MCF 10A (cell line): ENCODE measurements at regions not wholly inside any gene's neighbourhood (a gene's known extent, or its start where the extent isn't known, plus 50 kb on each side); places are given as distances from the start of the nearest gene placed in this dataset.

Experiments used
- BruUV-seq: library from RNA; stranded (reverse); fragments of 400-500 nt; replicated peaks from 2 replicates; lab custom pipeline; 2021; lab: Mats Ljungman, UMichigan
- CTCF ChIA-PET: fragments of 300-600 bp; sonication (Branson Sonifier 250); formaldehyde crosslinking; extraction: SDS; loops from one replicate; lab custom pipeline; 2021; ENCODE audit warnings: antibody characterized with exemption, inconsistent platforms; lab: Yijun Ruan, JAX
- POLR2A ChIA-PET: fragments of 300-600, 350-650 bp; sonication (Branson Sonifier 250); formaldehyde crosslinking; extraction: SDS; loops from one replicate; lab custom pipeline; 2020; ENCODE audit warnings: antibody characterized with exemption, inconsistent platforms; lab: Yijun Ruan, JAX
- DNase-seq: peaks from one replicate; pipeline ENCODE4 v3.0.0-alpha.2; 2018; ENCODE audit not compliant: unreplicated experiment
- H3K27ac Mint-ChIP-seq: one replicate; pipeline ENCODE4 v1.8.0; 2022; ENCODE audit warnings: mild to moderate bottlenecking, low read depth, mixed read lengths; ENCODE audit not compliant: unreplicated experiment
- H3K27me3 Mint-ChIP-seq: one replicate; pipeline ENCODE4 v1.8.0; 2022; ENCODE audit warnings: mixed read lengths; ENCODE audit not compliant: insufficient read depth, unreplicated experiment
- H3K36me3 Mint-ChIP-seq: one replicate; pipeline ENCODE4 v1.8.0; 2022; ENCODE audit warnings: mild to moderate bottlenecking, moderate library complexity, mixed read lengths; ENCODE audit not compliant: insufficient read depth, unreplicated experiment
- H3K4me1 Mint-ChIP-seq: one replicate; pipeline ENCODE4 v1.8.0; 2022; ENCODE audit warnings: mixed read lengths; ENCODE audit not compliant: insufficient read depth, unreplicated experiment
- H3K4me3 Mint-ChIP-seq: one replicate; pipeline ENCODE4 v1.8.0; 2022; ENCODE audit warnings: mild to moderate bottlenecking, moderate library complexity, mixed read lengths; ENCODE audit not compliant: unreplicated experiment
- H3K9me3 Mint-ChIP-seq: one replicate; pipeline ENCODE4 v1.8.0; 2022; ENCODE audit warnings: mixed read lengths; ENCODE audit not compliant: unreplicated experiment
- intact Hi-C: fragments of 100-400 bp; cut with micrococcal nuclease; formaldehyde crosslinking; loops from 2 replicates; pipeline ENCODE4 v1.14.1; 2022
- TF ChIP-seq, protein P1 (sequence below): fragments of 200-600 bp; IDR thresholded peaks from one replicate; pipeline ENCODE4 v1.8.0; 2022; ENCODE audit warnings: antibody characterized with exemption, mild to moderate bottlenecking; ENCODE audit not compliant: unreplicated experiment

DNA sequence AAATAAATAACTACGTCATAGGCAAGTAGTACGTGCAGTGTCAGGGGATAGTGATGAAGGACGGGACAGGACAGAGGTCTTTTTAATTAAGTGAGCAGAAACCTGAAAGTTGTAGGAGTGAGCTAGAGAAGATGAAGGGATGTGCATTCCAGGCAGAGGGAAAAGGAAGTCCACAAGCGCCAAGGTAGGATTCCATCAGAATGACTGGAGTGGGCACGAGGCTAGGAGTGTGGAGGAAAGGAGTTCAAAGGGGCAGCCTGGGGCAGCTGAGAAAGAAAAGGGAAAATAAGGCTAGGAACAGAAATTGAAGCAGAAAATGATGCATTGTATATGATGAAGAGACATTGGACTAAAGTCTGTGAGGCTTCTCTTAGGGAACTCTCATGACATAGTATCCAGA, 192.2 kb upstream of the TLL1 start:
- TF ChIP-seq, protein P1, sequence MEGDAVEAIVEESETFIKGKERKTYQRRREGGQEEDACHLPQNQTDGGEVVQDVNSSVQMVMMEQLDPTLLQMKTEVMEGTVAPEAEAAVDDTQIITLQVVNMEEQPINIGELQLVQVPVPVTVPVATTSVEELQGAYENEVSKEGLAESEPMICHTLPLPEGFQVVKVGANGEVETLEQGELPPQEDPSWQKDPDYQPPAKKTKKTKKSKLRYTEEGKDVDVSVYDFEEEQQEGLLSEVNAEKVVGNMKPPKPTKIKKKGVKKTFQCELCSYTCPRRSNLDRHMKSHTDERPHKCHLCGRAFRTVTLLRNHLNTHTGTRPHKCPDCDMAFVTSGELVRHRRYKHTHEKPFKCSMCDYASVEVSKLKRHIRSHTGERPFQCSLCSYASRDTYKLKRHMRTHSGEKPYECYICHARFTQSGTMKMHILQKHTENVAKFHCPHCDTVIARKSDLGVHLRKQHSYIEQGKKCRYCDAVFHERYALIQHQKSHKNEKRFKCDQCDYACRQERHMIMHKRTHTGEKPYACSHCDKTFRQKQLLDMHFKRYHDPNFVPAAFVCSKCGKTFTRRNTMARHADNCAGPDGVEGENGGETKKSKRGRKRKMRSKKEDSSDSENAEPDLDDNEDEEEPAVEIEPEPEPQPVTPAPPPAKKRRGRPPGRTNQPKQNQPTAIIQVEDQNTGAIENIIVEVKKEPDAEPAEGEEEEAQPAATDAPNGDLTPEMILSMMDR = no peak
- Mint-ChIP-seq H3K27ac (peak overlapping the region; percentile 39), H3K36me3 (no peaks in the 10 kb centered on the region), H3K27me3 (no peaks in the 10 kb centered on the region), H3K4me1 (peaks cover 30% of the 10 kb centered on the region), H3K9me3 (peaks cover 12% of the 10 kb centered on the region), H3K4me3 (no peak overlapping the region)
- intact Hi-C loops = no loop called here
- no peak for DNase-seq
- CTCF ChIA-PET = interaction anchor here (0.6 to 1.6 kb wide), 2 partner anchors 10 to 284 kb away, joined by 3 to 4 read pairs; no protein-coding TSS in a partner anchor
- no TSS peak for BruUV-seq
- POLR2A ChIA-PET = interaction anchor here (3.5 kb wide), 1 partner anchor 9 kb away, joined by 16 read pairs; no protein-coding TSS in a partner anchor

DNA sequence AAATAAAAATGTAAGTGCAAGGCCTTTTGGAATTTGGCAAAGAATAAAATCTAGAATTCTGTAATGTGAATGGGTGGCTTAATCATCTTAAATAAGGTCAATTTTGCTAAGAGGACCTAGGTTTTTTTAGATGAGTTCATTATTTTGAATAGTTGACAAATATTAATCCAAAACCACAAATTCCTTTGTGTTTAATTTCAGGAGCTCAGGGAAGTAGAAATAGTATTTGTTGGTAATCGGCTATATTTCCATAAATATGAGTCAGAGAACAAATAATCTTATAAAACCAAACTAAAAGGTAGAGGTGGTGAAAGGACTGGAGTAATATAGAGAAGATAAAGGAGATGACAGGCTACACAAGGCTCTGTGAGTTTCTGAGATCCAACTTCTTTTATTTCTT, 190.4 kb upstream of the TLL1 start:
- peaks cover 12% of the 10 kb centered on the region for H3K9me3 Mint-ChIP-seq
- ChIA-PET CTCF (no interaction called here), POLR2A (interaction anchor here (1.0 to 3.5 kb wide), 2 partner anchors 11 to 189 kb away, joined by 3 to 16 read pairs; no protein-coding TSS in a partner anchor)
- BruUV-seq = no TSS peak
- intact Hi-C loops = no loop called here
- H3K27me3 Mint-ChIP-seq = no peaks in the 10 kb centered on the region
- H3K4me3 Mint-ChIP-seq = no peak overlapping the region
- DNase-seq = no peak
- H3K36me3 Mint-ChIP-seq = no peaks in the 10 kb centered on the region
- peak overlapping the region; percentile 93 for H3K27ac Mint-ChIP-seq
- TF ChIP-seq, protein P1 = no peak
- peaks cover 30% of the 10 kb centered on the region for H3K4me1 Mint-ChIP-seq

DNA sequence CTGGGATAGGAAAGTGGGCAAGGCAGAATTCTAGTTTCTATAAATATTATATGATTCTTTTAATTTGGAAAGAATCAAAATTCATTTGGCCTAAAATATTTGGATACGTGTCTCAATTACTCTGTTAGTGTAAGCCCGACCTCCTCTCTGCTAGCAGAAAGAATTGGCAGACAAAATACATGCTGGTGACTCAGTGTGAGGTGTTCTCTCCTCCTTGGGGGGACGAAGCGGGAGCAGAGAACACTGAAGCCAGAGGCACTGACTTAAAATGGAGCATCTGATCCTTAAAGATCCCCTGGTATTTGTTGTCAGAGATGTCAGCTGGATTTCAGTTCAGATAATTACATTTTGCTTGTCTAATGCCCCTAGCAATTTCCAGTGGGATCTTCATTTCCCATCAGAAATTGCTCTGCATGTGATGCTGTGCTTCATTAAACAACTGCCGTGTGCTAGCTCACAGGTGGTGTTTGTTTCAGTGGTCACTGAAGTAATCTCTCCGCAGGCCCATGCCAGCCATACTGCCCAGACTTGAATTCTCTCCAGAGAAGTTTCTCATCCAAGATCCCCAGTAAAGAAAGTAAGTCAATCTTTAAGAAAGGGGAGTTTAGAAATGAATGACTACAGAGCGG, 188.7 kb upstream of the TLL1 start:
- Mint-ChIP-seq H3K36me3 (no peaks in the 10 kb centered on the region), H3K27ac (peak overlapping the region; percentile 93), H3K9me3 (peaks cover 8% of the 10 kb centered on the region), H3K27me3 (no peaks in the 10 kb centered on the region), H3K4me1 (peaks cover 30% of the 10 kb centered on the region), H3K4me3 (peak overlapping the region; percentile 70)
- ChIA-PET POLR2A (interaction anchor here (0.5 to 3.5 kb wide), 12 partner anchors 13 to 190 kb away, joined by 3 to 16 read pairs (median 4); no protein-coding TSS in a partner anchor), CTCF (interaction anchor here (0.6 to 0.8 kb wide), 2 partner anchors 15 to 183 kb away, joined by 3 read pairs; no protein-coding TSS in a partner anchor)
- TF ChIP-seq, protein P1 = no peak
- intact Hi-C loops = loop anchor here (2.0 kb wide), 1 partner anchor 57 kb away; no protein-coding TSS in a partner anchor
- BruUV-seq = TSS peak; percentile 25
- DNase-seq = peak; percentile 94

DNA sequence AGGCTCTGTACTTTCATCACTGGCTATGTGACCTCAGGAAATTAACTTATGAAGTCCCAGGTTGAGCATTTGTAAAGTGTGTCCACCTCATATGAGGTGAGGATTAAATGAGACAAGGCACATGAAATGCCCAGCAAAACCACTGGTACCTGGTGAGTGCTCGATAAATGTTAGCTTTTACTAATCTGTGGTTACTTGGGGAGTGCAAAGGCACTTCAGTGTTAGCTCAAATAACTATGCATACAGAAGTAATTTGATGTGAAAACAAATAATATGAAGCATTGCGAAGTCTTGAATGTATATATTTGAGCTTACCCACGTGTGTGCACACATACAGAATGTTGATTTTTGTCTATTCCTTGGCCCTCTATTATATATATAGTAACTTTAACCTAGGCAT, 186.3 kb upstream of the TLL1 start:
- BruUV-seq = no TSS peak
- TF ChIP-seq, protein P1 = no peak
- Mint-ChIP-seq H3K27ac (no peak overlapping the region), H3K9me3 (no peaks in the 10 kb centered on the region), H3K4me3 (no peak overlapping the region), H3K27me3 (no peaks in the 10 kb centered on the region), H3K4me1 (peaks cover 24% of the 10 kb centered on the region), H3K36me3 (no peaks in the 10 kb centered on the region)
- POLR2A ChIA-PET = interaction anchor here (1.0 to 1.1 kb wide), 2 partner anchors 56 to 186 kb away, joined by 3 to 4 read pairs; no protein-coding TSS in a partner anchor
- intact Hi-C loops = no loop called here
- CTCF ChIA-PET = interaction anchor here (0.5 to 0.7 kb wide), 3 partner anchors 143 to 472 kb away, joined by 3 to 5 read pairs (median 3); no protein-coding TSS in a partner anchor
- no peak for DNase-seq
